NCI-H510A (cell line): ENCODE measurements at regions not wholly inside any gene's neighbourhood (a gene's known extent, or its start where the extent isn't known, plus 50 kb on each side); places are given as distances from the start of the nearest gene placed in this dataset.
"Not testable (repeated sequence)": the region's sequence is repeated elsewhere in the genome, so short reads cannot be mapped to it uniquely, and the experiment has no call there.

Experiments used
- DNase-seq: peaks from one replicate; lab custom pipeline; 2025; lab: John Stamatoyannopoulos, UW

DNA sequence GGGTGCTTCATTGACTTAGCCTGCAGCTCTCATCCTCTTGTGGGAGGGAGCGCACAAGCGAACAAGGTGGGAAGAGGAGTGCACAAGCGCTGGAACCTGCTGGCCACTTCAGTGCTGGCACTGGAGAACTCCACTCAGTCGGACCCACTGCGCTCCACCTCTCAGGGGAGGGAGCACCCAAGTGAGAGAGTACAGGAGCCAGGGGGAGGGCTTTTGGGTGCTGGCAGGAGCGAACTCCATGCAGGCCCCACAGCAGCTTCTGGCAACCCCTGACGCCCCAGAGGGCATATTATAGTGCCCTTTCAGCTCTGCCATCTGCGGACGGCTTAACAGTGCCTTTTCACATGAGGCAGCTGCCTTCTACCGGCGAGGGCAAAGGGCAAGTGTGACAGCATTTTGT lies 774.2 kb upstream of the COX7C start:
- no peak for DNase-seq

DNA sequence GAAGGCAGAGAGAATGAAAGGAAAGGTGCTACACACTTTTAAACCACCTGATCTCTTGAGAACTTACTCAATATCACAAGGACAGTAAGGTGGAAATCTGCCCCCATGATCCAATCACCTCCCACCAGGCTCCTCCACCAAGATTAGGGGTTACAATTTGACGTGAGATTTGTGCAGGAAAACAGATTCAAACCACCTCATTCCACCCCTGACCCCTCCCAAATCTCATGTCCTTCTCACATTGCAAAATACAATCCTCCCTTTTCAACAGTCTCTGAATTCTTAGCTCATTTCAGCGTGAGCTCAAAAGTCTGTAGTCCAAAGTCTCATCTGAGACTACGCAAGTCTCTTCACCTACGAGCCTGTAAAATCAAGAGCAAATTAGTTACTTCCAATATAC lies 768.3 kb upstream of the COX7C start:
- DNase-seq = no peak

DNA sequence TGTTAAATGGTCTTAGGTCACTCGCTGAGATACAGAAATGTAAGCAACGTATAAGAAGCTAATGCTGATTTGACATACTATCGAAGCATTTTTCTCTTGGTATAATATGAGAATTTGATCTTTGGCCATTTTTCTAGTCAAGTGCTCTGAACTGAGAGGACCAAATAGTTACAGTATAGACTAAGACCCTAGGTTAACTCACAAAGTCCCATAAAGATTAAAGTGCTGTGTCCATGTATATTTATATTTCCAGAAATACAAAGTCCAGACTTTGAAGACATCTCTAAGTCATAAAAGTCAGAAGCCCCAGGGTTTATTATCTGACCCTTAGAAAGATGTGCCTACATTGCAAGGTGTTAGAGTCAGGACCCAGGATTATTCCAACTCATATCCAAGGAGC lies 752.4 kb upstream of the COX7C start:
- DNase-seq = no peak

DNA sequence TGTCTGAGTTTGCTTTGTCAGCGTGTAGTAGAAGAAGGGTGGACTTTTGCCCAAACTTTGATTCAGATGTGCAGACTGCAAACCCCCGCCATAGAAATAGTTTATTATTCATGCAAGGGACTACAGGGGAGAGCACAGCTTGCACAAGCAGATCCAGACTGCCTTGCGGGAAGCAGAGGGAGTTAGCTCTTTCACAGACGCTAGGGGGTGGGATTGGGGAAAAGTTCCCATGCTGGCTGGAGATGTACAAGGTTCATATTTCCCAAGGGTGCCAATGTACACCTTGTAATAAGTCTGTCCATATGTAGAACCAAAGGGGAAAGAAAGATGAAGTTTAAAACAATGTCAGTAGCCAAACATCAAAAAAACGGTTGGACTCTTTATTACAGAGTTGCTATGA lies 749.7 kb upstream of the COX7C start:
- no peak for DNase-seq

DNA sequence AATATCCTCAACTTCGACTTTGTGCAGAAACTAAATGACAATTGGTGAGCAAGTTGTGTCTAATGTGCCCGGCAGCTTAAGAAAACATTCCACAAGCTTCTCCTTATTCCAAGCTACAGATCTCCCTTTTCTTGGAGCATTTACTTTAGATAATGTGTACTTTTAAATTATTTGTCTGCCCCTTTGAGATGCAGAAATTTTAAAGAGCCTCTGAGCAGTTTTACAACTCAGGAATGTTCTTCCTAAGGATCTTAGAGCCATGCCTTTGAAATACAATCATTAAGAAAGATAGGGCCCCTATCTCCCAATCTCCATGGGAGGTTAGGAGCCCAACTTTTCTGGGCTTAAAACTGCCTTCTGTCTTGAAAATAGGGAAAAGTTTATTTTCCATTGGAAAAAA lies 723.7 kb upstream of the COX7C start:
- DNase-seq = no peak

DNA sequence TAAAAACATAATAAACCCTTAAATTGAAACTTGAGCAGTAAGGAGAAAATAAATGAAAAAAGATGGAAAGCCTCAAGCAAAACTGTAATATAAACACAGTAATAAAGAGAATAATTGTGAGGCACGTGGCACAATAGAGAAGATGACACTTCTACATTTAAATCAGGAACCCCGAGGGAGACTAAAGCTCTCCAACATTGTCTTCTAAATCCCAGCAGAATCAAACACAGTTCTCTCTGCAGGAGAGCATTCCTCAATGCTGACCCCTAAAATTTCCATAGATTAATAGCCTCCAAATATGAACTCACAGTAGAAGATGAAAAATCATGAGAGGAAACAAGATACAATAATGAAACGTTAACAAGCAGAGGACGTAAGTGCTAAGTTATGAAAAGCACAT lies 721.2 kb upstream of the COX7C start:
- no peak for DNase-seq

DNA sequence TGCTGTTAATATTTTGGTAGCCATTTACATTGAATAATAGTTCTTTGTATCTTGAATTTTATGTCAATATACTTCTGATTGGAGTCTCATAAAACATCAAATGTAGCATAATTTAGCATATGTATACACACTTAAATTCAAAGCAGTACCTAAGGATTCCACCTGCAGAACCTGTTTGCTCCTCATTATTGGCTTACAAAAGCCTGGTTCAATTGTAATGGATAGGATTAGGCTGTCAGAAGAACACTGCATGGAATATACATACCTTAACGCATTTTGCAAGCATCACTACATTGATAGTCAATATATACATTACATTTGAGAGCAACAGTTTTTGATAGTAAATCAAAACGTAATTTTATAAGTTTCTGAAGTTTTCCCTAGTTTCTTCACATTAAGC lies 711.3 kb upstream of the COX7C start:
- DNase-seq = no peak

DNA sequence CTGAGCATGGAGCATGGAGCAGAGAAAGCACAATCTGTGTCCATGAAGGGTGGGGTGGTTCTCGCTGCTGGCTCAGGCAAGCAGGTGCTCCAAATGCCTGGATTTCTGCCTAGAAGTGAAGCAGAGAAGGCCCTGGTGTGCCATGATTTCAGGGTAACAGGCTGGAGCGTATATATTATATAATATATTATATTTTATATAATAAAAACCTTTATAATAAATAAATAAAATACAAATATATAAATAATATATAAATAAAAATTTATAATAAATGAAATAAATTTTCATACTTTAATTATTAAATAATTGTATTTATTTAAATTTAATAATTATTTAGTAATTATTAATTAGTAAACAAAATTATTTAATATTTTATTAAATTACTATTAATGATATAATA lies 707.4 kb upstream of the COX7C start:
- DNase-seq = no peak

DNA sequence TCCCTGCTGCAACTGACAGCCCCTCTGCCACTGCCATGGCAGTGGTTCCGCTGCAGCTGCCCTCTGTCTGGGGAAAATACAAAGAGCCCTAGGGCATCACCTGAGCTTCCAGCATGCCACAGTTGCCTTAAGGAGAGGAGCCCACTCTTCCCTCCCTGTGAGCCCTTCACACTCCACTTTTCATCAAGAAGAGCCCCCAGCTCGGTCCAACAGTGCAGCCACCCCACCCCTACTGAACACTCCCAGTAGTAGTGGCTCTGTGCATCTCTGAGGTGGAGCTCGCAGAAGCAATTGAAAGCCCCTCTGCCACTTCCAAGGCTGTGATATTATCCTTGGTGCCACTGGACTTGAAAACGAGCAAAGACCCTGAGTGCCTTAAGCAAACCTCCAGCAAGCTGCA lies 696.8 kb upstream of the COX7C start:
- no peak for DNase-seq

DNA sequence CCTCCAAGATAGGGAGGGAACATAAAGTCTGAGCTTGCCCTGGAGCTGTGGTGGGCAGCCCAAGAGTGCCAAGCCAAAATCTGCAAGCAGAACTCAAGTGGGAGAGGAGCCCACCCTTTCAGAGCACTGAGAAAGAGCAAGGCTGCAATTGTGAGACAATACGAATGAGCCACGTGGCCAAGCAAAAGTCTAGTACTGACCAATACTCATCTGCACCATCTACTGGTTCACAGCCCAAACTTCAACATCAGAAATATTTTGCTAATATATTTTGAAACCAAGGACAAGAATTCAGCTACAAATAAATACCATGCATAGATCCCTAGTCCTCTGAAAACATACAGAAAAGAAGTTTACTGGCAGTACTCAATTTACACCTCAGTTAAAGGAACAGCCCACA lies 696.2 kb upstream of the COX7C start:
- DNase-seq = no peak

DNA sequence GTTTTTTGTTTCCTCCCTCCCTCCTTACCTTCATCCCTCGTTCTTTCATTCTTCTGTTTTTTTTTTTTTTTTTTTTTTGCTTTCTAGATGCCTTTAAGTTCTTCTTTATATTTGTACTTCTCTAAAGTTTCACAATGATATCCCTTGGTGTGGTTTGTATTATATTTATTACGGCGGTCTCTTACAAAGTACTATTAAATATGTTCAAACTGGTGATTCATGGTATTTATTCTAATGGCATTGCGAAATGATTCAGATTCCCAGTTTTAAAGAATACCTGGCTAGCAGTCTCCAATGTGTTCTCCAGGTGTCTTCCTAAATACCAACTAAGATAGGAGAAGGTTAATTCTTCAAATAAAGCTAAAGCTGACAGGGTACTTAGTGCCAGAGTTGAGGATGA lies 690.1 kb upstream of the COX7C start:
- DNase-seq = no peak

DNA sequence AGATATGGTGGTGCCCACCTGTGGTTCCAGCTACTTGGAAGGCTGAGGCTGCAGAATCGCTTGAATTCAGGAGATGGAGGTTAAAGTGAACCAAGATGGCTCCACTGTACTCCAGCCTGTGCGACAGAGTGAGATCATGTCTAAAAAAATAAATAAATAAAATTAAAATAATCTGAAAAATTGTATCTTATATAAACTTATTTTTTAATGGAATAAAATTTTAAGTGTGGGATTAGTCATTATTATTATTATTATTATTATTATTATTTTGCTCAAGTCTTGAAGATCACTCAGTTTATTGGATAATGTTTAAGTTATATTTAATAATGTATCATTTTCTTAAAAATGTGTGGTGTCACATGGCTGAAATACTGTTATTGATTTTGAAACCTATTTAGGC lies 688.0 kb upstream of the COX7C start:
- no peak for DNase-seq

DNA sequence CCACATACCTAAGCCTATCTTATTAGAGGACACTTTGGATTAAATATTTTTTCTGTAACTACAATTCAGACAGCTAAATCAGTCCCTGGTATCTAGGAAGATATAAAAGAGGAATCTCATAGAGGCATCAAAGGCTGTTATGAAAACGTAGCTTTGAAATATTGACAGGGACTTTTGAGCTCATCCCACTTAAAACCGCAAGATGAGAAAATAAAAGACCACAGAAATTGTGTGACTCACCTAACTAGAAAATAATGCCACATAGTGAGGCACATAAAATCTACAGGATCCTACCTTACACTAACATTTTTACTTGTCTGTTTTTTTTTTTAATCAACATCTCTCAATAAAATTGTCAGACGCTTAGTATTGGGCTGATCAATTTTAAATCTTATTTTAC lies 686.5 kb upstream of the COX7C start:
- DNase-seq = no peak

DNA sequence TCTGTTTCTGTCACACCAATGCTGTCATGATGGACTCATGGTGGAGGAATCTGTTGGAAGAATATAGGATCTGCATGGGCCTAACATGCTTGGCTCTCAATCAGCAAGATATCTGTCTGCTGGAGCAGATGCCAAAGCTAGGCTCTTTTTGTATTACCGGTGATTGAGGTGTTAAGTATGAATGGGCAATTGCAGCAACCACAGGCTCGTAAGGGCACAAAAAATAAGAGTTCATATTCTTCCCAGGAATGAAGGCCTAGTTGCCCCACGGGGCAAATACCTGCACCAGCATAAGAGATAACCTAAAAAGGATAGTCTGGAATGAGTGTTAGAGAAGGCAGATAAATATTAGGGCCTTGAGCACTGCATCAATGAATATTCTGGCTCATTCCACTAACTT lies 679.5 kb upstream of the COX7C start:
- no peak for DNase-seq

DNA sequence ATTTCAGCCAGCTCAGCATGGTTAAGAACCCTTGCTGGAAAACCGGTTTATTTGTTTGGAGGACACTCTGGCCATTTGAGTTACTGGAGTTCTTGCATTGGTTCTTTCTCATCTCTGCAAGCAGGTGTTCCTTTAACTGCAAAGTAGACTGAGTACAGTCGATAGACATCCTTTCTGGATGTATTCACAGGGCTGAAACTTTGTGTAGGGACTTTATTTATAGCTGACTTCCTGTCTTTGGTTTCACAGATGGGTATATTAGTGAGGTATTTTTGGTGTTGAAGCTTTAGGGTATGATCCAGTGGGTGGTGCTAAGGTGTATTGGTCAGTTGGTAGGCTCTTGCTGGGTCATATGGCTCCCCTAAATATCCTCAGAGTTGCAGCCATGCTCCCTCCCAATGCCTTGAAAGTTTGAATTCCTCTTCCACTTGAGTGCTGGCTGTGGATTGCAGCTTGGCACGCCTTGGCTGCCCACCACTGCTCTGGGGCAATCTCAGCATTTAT lies 666.0 kb upstream of the COX7C start:
- no peak for DNase-seq

DNA sequence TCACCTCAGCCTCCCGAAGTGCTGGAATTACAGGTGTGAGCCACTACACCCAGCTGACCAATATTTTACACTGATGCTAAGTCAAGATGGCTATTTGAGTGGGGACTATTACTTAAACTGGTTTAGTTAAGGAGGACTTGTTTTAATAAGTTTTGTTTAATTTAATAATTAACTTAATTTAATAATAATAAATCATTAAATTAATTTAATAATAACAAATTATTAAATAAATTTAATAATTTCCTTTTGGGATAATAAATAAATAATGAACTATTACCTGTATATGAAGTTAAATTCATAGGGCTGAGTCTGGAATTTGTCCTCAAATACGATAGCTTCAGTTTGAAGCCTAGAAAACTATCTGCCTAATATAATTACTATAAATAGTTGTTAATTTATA lies 665.1 kb upstream of the COX7C start:
- DNase-seq = no peak

DNA sequence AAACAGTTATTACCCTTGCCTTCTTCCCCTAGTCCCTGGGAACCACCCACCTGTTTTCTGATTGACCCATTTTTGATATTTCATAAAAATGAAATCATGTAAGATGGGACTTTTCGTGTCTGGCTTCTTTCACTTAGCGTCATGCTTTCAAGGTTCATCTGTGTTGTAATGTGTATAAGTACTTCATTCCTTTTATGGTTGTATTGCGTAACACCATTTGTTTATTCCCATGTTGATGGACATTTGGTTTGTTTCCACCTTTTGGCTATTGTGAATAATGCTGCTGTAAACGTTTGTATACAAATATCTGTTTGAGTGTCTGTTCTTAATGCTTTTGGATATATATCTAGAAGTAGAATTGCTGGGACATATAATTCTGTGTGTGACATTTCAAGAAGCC lies 650.1 kb upstream of the COX7C start:
- no peak for DNase-seq

DNA sequence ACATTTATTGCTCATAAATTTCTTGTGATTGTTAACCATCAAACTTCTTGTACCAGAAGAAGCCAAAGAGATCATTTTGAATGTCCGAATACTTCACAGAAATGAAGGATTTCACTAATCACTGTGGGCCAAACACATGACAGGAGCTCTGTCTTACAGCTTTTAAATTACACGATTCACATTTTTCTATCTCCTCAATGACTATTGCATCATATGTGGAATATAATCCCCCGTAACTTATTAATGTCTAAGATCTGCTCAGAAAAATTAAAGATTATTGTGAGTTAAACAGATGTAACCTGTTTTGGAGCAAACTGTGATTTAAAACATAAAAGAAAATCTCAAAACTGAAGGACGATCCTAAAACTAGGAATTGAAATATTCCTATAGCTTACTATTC lies 645.2 kb upstream of the COX7C start:
- no peak for DNase-seq

DNA sequence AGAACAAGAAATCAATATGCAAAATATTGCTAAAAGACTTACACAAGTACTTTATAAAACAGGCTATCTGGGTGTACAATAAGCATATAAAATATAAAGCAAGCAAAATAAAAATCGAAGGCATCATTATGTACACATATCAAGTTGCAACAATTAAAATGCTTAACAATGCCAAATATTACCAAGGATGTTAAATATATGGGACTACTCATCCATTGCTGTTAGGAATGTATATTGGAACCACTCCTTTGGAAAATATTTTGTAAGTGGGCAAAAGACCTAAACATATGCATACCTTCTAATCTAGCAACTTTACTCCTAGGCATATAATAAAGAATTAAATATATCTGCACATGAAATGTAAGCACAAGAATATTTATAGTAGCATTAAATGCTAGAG lies 632.6 kb upstream of the COX7C start:
- no peak for DNase-seq

DNA sequence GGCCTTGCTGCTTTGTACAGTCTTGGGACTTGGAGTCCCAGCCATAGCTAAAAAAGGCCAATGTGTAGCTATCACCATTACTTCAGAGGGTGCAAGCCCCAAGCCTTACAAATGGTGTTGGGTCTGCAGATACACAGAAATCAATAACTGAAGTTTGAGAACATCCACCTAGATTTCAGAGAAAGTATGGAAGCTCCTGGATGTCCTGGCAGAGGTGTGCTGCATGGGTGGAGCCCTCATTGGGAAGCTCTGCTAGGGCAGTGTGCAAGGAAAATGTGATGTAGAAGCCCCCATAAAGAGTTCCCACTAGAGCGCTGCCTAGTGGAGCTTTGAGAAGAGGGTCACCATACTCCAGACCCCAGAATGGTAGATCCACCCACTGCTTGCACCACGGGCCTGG lies 626.7 kb upstream of the COX7C start:
- DNase-seq = no peak

DNA sequence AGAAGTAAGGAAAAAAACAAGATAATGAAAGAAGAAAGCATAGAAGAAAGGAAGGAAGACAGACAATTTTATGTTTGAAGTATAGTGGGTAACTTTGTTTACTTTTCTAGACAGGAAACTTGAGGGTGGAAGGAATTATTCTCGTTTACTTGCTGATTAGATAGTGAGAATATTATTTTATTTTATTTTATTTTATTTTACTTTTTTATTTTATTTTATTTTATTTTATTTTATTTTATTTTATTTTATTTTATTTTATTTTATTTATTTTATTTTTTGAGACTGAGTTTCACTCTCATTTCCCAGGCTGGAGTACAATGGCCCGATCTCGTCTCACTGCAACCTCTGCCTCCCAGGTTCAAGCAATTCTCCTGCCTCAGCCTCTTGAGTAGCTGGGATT lies 623.1 kb upstream of the COX7C start:
- DNase-seq = not testable (repeated sequence)

DNA sequence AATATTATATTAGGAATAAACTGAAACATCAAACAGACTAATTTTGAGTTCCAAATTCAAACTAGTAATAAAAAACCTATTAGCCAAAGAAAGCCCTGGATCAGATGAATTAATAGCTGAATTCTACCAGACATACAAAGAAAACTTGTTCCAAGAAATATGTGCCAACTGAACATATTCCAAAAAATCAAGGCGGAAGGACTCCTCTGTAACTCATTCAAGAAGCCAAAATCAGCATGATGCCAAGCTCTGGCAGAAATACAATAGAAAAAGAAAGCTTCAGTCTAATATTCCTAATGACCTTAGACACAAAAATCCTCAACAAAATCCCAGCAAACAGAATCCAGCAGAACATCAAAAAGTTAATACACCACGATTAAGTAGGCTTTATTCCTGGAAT lies 619.1 kb upstream of the COX7C start:
- no peak for DNase-seq

DNA sequence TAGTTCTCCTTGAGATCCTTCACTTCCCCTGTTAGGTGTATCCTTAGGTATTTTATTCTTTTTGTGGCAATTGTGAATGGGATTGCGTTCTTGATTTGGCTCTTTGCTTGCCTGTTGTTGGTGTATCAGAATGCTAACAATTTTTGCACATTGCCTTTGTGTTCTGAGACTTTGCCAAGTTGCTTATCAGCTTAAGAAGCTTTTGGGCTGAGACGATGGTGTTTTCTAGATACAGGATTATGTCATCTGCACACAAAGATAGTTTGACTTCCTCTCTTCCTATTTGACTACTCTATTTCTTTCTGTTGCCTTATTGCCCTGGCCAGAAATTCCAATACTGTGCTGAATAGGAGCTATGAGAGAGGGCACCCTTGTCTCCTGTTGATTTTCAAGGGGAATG lies 609.4 kb upstream of the COX7C start:
- no peak for DNase-seq

DNA sequence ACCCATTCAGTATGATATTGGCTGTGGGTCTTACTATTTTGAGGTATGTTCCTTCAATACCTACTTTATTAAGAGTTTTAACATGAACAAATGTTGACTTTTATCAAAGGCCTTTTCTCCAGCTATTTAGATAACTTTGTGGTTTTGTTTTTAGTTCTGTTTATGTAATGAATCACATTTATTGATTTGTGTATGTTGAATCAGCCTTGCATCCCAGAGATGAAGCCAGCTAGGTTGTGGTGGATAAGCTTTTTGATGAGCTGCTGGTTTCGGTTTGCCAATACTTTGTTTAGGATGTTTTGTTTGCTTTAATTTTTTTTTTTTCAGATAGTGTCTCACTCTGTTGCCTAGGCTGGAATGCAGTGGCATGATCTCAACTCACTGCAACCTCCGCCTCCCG lies 609.0 kb upstream of the COX7C start:
- DNase-seq = no peak

DNA sequence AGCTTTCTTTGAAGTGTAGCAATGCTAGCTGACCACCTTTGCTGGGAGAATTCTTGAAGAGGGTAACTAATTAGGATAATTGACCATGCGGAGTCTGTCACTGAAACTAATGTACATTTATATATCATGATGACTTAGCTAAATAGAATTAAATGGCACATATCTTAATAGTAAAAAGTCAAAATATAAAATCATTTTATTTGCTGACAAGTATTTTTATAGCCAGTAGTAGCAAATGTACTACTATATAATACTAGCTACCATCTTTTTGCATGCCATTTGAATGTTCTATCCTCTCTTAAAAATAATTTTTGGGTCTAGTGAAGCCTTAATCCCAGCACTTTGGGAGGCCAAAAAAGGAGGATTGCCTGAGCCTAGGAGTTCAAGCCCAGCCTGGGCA lies 605.8 kb upstream of the COX7C start:
- DNase-seq = no peak
